IMR-90 (cell line): ENCODE measurements at regions not wholly inside any gene's neighbourhood (a gene's known extent, or its start where the extent isn't known, plus 50 kb on each side); places are given as distances from the start of the nearest gene placed in this dataset.

Experiments used
- ATAC-seq: fragments of 200-7000 bp; cut with Tn5 transposase; 2 replicates; pipeline ENCODE4 v1.9.1; 2020; ENCODE audit warnings: low read depth, mild to moderate bottlenecking, moderate library complexity
- BruUV-seq: library from RNA; stranded (reverse); fragments of 400-500 nt; replicated peaks from 2 replicates; lab custom pipeline; 2021; lab: Mats Ljungman, UMichigan
- CTCF ChIA-PET: fragments of 300-600 bp; formaldehyde crosslinking; extraction: SDS; loops from one replicate; lab custom pipeline; 2021; ENCODE audit warnings: antibody characterized with exemption; lab: Yijun Ruan, JAX
- POLR2A ChIA-PET: fragments of 300-600 bp; sonication (Branson Sonifier 250); formaldehyde crosslinking; loops from one replicate; lab custom pipeline; 2022; ENCODE audit warnings: antibody characterized with exemption; ENCODE audit not compliant: unreplicated experiment; lab: Charles Lee
- DNase-seq: peaks from one replicate; pipeline ENCODE4 v3.0.0; 2013
- H2AFZ ChIP-seq: replicated peaks from 2 replicates; pipeline ENCODE3; 2013; ENCODE audit warnings: low read length, mild to moderate bottlenecking; ENCODE audit not compliant: poor library complexity
- H2AK5ac ChIP-seq: 2 replicates; pipeline ENCODE4 v1.6.1; 2013; ENCODE audit warnings: low read depth, low read length, inconsistent platforms
- H2AK9ac ChIP-seq: replicated peaks from 2 replicates; pipeline ENCODE3; 2013; ENCODE audit warnings: mild to moderate bottlenecking, low read depth, low read length, moderate library complexity; ENCODE audit not compliant: poor library complexity
- H2BK120ac ChIP-seq: 2 replicates; pipeline ENCODE4 v1.6.1; 2013; ENCODE audit warnings: low read depth, low read length, inconsistent platforms
- H2BK15ac ChIP-seq: 3 replicates; pipeline ENCODE4 v1.6.1; 2013; ENCODE audit warnings: low read depth, low read length, inconsistent platforms
- H2BK20ac ChIP-seq: 2 replicates; pipeline ENCODE4 v1.6.1; 2013; ENCODE audit warnings: low read depth, mild to moderate bottlenecking, inconsistent platforms, low read length, moderate library complexity
- H2BK5ac ChIP-seq: 2 replicates; pipeline ENCODE4 v1.6.1; 2013; ENCODE audit warnings: mild to moderate bottlenecking, low read depth, low read length, inconsistent platforms; ENCODE audit not compliant: poor library complexity, severe bottlenecking
- H3K14ac ChIP-seq: replicated peaks from 2 replicates; pipeline ENCODE4 v1.6.1; 2013; ENCODE audit warnings: low read depth, low read length, inconsistent platforms
- H3K18ac ChIP-seq: 2 replicates; pipeline ENCODE4 v1.6.1; 2013; ENCODE audit warnings: low read depth, low read length, control low read depth
- H3K23ac ChIP-seq: 2 replicates; pipeline ENCODE4 v1.6.1; 2013; ENCODE audit warnings: low read depth, low read length, inconsistent platforms
- H3K27ac ChIP-seq: 2 replicates; pipeline ENCODE4 v1.5.1; 2013; ENCODE audit warnings: mild to moderate bottlenecking, control low read depth, low read length; ENCODE audit not compliant: insufficient read depth
- H3K27me3 ChIP-seq: 2 replicates; pipeline ENCODE4 v1.6.1; 2013; ENCODE audit warnings: low read length; ENCODE audit not compliant: control insufficient read depth, insufficient read depth
- H3K36me3 ChIP-seq: 2 replicates; pipeline ENCODE4 v1.6.1; 2013; ENCODE audit warnings: low read length, mixed read lengths; ENCODE audit not compliant: control insufficient read depth, insufficient read depth
- H3K4ac ChIP-seq: 2 replicates; pipeline ENCODE4 v1.6.1; 2013; ENCODE audit warnings: low read depth, low read length, inconsistent platforms
- H3K4me1 ChIP-seq: 2 replicates; pipeline ENCODE4 v1.6.1; 2013; ENCODE audit warnings: low read length, mixed read lengths; ENCODE audit not compliant: control insufficient read depth, insufficient read depth
- H3K4me2 ChIP-seq: 2 replicates; pipeline ENCODE4 v1.6.1; 2013; ENCODE audit warnings: low read depth, mild to moderate bottlenecking, control low read depth, low read length, moderate library complexity
- H3K4me3 ChIP-seq: 2 replicates; pipeline ENCODE4 v1.5.1; 2013; ENCODE audit warnings: low read depth, mild to moderate bottlenecking, control low read depth, low read length, moderate library complexity; ENCODE audit not compliant: insufficient read depth
- H3K56ac ChIP-seq: 2 replicates; pipeline ENCODE4 v1.6.1; 2013; ENCODE audit warnings: low read length, inconsistent platforms; ENCODE audit not compliant: insufficient read depth; ENCODE audit errors: extremely low read depth
- H3K79me1 ChIP-seq, 2 experiments: 2 replicates each; pipeline ENCODE4 v1.6.1; 2013; ENCODE audit warnings: low read length in 2 of 2, inconsistent platforms in 1 of 2, low read depth in 1 of 2
- H3K9ac ChIP-seq: 2 replicates; pipeline ENCODE4 v1.6.1; 2013; ENCODE audit warnings: low read depth, low read length, control low read depth
- H3K9me1 ChIP-seq: 2 replicates; pipeline ENCODE4 v1.6.1; 2013; ENCODE audit warnings: low read length, inconsistent platforms; ENCODE audit not compliant: insufficient read depth
- H3K9me3 ChIP-seq: 2 replicates; pipeline ENCODE4 v1.6.1; 2013; ENCODE audit warnings: low read length; ENCODE audit not compliant: control insufficient read depth, insufficient read depth
- H4K20me1 ChIP-seq: 2 replicates; pipeline ENCODE4 v1.6.1; 2013; ENCODE audit warnings: low read length, inconsistent platforms; ENCODE audit not compliant: insufficient read depth
- H4K5ac ChIP-seq: 2 replicates; pipeline ENCODE4 v1.6.1; 2013; ENCODE audit warnings: mild to moderate bottlenecking, low read depth, low read length, control low read depth
- H4K8ac ChIP-seq, 2 experiments: 2 replicates each; pipeline ENCODE4 v1.6.1; 2013; ENCODE audit warnings: low read depth in 2 of 2, low read length in 2 of 2, control low read depth in 1 of 2, inconsistent platforms in 1 of 2
- H4K91ac ChIP-seq: 2 replicates; pipeline ENCODE4 v1.6.1; 2013; ENCODE audit warnings: low read depth, low read length, inconsistent platforms; ENCODE audit not compliant: insufficient read depth
- BHLHE40 ChIP-seq: fragments of 150-350 bp; IDR thresholded peaks from 2 replicates; pipeline ENCODE4 v1.6.1; 2016; ENCODE audit warnings: mild to moderate bottlenecking, low read depth, low read length
- CHD1 ChIP-seq: IDR thresholded peaks from 2 replicates; pipeline ENCODE4 v1.6.1; 2012; ENCODE audit warnings: low read depth, low read length, improper control_type of control experiment
- MAFK ChIP-seq: IDR thresholded peaks from 2 replicates; pipeline ENCODE4 v1.6.1; 2012; ENCODE audit warnings: low read depth, low read length, improper control_type of control experiment
- MAZ ChIP-seq: IDR thresholded peaks from 2 replicates; pipeline ENCODE4 v1.6.1; 2012; ENCODE audit warnings: low read depth, mild to moderate bottlenecking, low read length, improper control_type of control experiment, moderate library complexity, borderline replicate concordance
- MXI1 ChIP-seq: IDR thresholded peaks from 2 replicates; pipeline ENCODE4 v1.6.1; 2012; ENCODE audit warnings: low read depth, mild to moderate bottlenecking, low read length, moderate library complexity, borderline replicate concordance
- NFE2L2 ChIP-seq: fragments of 150-350 bp; IDR thresholded peaks from 2 replicates; pipeline ENCODE4 v1.6.1; 2016; ENCODE audit warnings: low read depth, mild to moderate bottlenecking, low read length
- POLR2A ChIP-seq: IDR thresholded peaks from 2 replicates; pipeline ENCODE4 v1.6.1; 2012; ENCODE audit warnings: mild to moderate bottlenecking, low read depth, low read length
- RAD21 ChIP-seq: IDR thresholded peaks from 2 replicates; pipeline ENCODE4 v1.6.1; 2012; ENCODE audit warnings: low read length, improper control_type of control experiment
- RCOR1 ChIP-seq: IDR thresholded peaks from 2 replicates; pipeline ENCODE4 v1.6.1; 2012; ENCODE audit warnings: mild to moderate bottlenecking, low read length, improper control_type of control experiment; ENCODE audit not compliant: insufficient replicate concordance
- RFX5 ChIP-seq: IDR thresholded peaks from 2 replicates; pipeline ENCODE4 v1.8.0; 2012; ENCODE audit warnings: low read depth, mild to moderate bottlenecking, low read length, moderate library complexity
- SMC3 ChIP-seq: fragments of 150-350 bp; IDR thresholded peaks from 2 replicates; pipeline ENCODE4 v1.6.1; 2016; ENCODE audit warnings: low read depth, mild to moderate bottlenecking, antibody characterized with exemption, low read length, moderate library complexity
- WGBS, 2 experiments: methylation state at CpG; one replicate each; pipeline versions ENCODE4 v1.1.5 to v1.1.7; 2013; ENCODE audit warnings: missing lambda C conversion rate in 2 of 2; ENCODE audit not compliant: insufficient read length in 1 of 2; ENCODE audit errors: extremely low coverage in 2 of 2; 5-methylcytosine and 5-hydroxymethylcytosine counted together
- dilution Hi-C: fragments of 300-500 bp; cut with HindIII; formaldehyde crosslinking; loops from one replicate; pipeline ENCODE4 v1.14.3; 2018; ENCODE audit warnings: low sequenced_read_pairs; ENCODE audit not compliant: unreplicated experiment
- in situ Hi-C: fragments of 300-500 bp; cut with MboI; formaldehyde crosslinking; loops from 3 replicates; pipeline ENCODE4 v1.14.3; 2019; ENCODE audit warnings: low sequenced_read_pairs, inconsistent platforms, mixed read lengths
- intact Hi-C: fragments of 100-400 bp; cut with micrococcal nuclease; formaldehyde crosslinking; loops from 2 replicates; pipeline ENCODE4 v1.10.0; 2022
- TF ChIP-seq, protein P1 (sequence below): fragments of 150-350 bp; IDR thresholded peaks from 2 replicates; pipeline ENCODE4 v1.6.1; 2016; ENCODE audit warnings: low read depth, mild to moderate bottlenecking, low read length, moderate library complexity, borderline replicate concordance
- TF ChIP-seq, protein P2 (sequence below): conservative IDR thresholded peaks from 2 replicates; pipeline ENCODE4 v1.5.1; 2012; ENCODE audit warnings: mild to moderate bottlenecking, low read depth, low read length, improper control_type of control experiment

DNA sequence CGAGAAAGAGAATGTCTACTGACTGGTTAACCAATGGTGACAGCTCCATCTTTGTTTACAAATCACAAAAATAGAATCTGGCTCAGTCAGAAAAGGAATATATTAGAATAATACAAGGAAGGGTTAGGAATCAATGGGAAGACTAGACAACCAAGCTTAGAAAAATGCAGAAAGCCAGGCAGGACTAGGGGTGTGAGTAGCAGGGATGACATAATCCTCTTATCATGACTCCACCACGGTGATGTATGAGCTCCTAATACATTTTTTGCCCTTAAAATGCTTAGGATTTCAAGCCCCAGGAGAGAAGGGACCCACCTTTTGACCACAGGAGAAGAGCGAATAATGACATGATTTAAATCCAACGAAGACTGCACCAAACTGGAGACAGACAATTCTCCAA is 252.3 kb downstream of the CHD9NB start:
- Histone ChIP-seq H4K5ac (no peak overlapping the region), H3K18ac (no peak overlapping the region), H2AK5ac (no peak overlapping the region), H3K9me3 (0 out of 2 replicates have a peak, but pooled peaks cover 3% of the 10 kb centered on the region), H3K4me3 (no peak overlapping the region), H2AK9ac (no peak overlapping the region), H3K79me1 (no peaks in the 10 kb centered on the region), H4K20me1 (no peaks in the 10 kb centered on the region), H2BK5ac (no peak overlapping the region), H3K36me3 (no peaks in the 10 kb centered on the region), H3K27ac (no peak overlapping the region), H2AFZ (no peak overlapping the region), H4K8ac (no peak overlapping the region), H3K23ac (no peak overlapping the region), H3K14ac (no peak overlapping the region), H3K4me1 (no peaks in the 10 kb centered on the region), H2BK15ac (no peak overlapping the region), H3K56ac (no peak overlapping the region), H3K9ac (no peak overlapping the region), H3K9me1 (no peaks in the 10 kb centered on the region), H3K27me3 (no peaks in the 10 kb centered on the region), H2BK20ac (no peak overlapping the region), H3K4me2 (no peak overlapping the region), H3K4ac (no peak overlapping the region), H4K91ac (no peak overlapping the region), H2BK120ac (no peak overlapping the region)
- no TSS peak for BruUV-seq
- CTCF ChIA-PET, result no interaction called here
- in situ Hi-C loops (no loop called here), dilution Hi-C loops (no loop called here), intact Hi-C loops (no loop called here)
- ATAC-seq, result no peak
- TF ChIP-seq RAD21 (no peak), CHD1 (no peak), MAZ (no peak), BHLHE40 (no peak), MXI1 (no peak), RCOR1 (no peak), RFX5 (no peak), MAFK (no peak), NFE2L2 (no peak), POLR2A (no peak), SMC3 (no peak)
- TF ChIP-seq, protein P1, sequence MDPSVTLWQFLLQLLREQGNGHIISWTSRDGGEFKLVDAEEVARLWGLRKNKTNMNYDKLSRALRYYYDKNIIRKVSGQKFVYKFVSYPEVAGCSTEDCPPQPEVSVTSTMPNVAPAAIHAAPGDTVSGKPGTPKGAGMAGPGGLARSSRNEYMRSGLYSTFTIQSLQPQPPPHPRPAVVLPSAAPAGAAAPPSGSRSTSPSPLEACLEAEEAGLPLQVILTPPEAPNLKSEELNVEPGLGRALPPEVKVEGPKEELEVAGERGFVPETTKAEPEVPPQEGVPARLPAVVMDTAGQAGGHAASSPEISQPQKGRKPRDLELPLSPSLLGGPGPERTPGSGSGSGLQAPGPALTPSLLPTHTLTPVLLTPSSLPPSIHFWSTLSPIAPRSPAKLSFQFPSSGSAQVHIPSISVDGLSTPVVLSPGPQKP, result no peak
- TF ChIP-seq, protein P2, sequence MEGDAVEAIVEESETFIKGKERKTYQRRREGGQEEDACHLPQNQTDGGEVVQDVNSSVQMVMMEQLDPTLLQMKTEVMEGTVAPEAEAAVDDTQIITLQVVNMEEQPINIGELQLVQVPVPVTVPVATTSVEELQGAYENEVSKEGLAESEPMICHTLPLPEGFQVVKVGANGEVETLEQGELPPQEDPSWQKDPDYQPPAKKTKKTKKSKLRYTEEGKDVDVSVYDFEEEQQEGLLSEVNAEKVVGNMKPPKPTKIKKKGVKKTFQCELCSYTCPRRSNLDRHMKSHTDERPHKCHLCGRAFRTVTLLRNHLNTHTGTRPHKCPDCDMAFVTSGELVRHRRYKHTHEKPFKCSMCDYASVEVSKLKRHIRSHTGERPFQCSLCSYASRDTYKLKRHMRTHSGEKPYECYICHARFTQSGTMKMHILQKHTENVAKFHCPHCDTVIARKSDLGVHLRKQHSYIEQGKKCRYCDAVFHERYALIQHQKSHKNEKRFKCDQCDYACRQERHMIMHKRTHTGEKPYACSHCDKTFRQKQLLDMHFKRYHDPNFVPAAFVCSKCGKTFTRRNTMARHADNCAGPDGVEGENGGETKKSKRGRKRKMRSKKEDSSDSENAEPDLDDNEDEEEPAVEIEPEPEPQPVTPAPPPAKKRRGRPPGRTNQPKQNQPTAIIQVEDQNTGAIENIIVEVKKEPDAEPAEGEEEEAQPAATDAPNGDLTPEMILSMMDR, result no peak
- WGBS, 2 experiments, result no CpG with 5 or more reads among the region's 4 CpGs
- DNase-seq, result no peak
- POLR2A ChIA-PET, result no interaction called here
